SU-DHL-6 (cell line): ENCODE measurements at regions not wholly inside any gene's neighbourhood (a gene's known extent, or its start where the extent isn't known, plus 50 kb on each side); places are given as distances from the start of the nearest gene placed in this dataset.

Experiments
- H2AFZ ChIP-seq: fragments of 200-600 bp; sonication (generic); 2 replicates; pipeline ENCODE4 v1.6.1; 2014; ENCODE audit warnings: low read depth, mild to moderate bottlenecking, moderate library complexity, mixed read lengths, antibody characterized with exemption, low read length; ENCODE audit not compliant: severe bottlenecking
- H3F3A ChIP-seq: fragments of 200-600 bp; shearing (Covaris generic); 2 replicates; pipeline ENCODE4 v1.6.0; 2016; ENCODE audit warnings: antibody characterized with exemption, mild to moderate bottlenecking; ENCODE audit not compliant: insufficient read depth
- H3K27ac ChIP-seq: fragments of 200-600 bp; sonication (generic); 2 replicates; pipeline ENCODE4 v1.5.1; 2016; ENCODE audit warnings: low read depth, mild to moderate bottlenecking, low read length, moderate library complexity, mixed read lengths
- H3K27me3 ChIP-seq: fragments of 200-600 bp; sonication (generic), shearing (Covaris generic); 2 replicates; pipeline ENCODE4 v1.6.0; 2014; ENCODE audit warnings: mild to moderate bottlenecking, low read length
- H3K36me3 ChIP-seq: fragments of 200-600 bp; sonication (generic); 2 replicates; pipeline ENCODE4 v1.6.1; 2014; ENCODE audit warnings: mild to moderate bottlenecking, low read length, mixed read lengths
- H3K4me2 ChIP-seq: fragments of 300-600, 200-600 bp; shearing (Covaris generic), sonication (generic); 2 replicates; pipeline ENCODE4 v1.6.0; 2014; ENCODE audit warnings: low read length, low read depth, mild to moderate bottlenecking; ENCODE audit not compliant: poor library complexity, severe bottlenecking
- H3K4me3 ChIP-seq: fragments of 200-600 bp; sonication (generic); 2 replicates; pipeline ENCODE4 v1.5.1; 2014; ENCODE audit warnings: antibody characterized with exemption, low read length, mild to moderate bottlenecking, mixed read lengths; ENCODE audit not compliant: insufficient read depth, poor library complexity, severe bottlenecking
- H3K79me2 ChIP-seq: fragments of 200-600 bp; sonication (generic); 2 replicates; pipeline ENCODE4 v1.6.1; 2014; ENCODE audit warnings: mild to moderate bottlenecking, low read length, moderate library complexity; ENCODE audit not compliant: insufficient read depth
- H3K9ac ChIP-seq: fragments of 200-600 bp; sonication (generic); 2 replicates; pipeline ENCODE4 v1.7.0; 2014; ENCODE audit warnings: mild to moderate bottlenecking, low read length
- H3K9me2 ChIP-seq: fragments of 200-600 bp; sonication (generic); replicated peaks from 2 replicates; pipeline ENCODE4 v1.6.1; 2014; ENCODE audit warnings: low read length; ENCODE audit not compliant: insufficient read depth
- H3K9me3 ChIP-seq: fragments of 200-600 bp; sonication (generic); 2 replicates; pipeline ENCODE4 v1.6.1; 2014; ENCODE audit warnings: low read length, mixed read lengths; ENCODE audit not compliant: insufficient read depth
- H4K20me1 ChIP-seq: fragments of 200-600 bp; sonication (generic); 2 replicates; pipeline ENCODE4 v1.6.1; 2014; ENCODE audit warnings: low read depth, mild to moderate bottlenecking, antibody characterized with exemption, low read length, moderate library complexity, mixed read lengths
- EZH2phosphoT487 ChIP-seq: fragments of 200-600 bp; sonication (generic), shearing (Covaris generic); conservative IDR thresholded peaks from 2 replicates; pipeline ENCODE4 v1.6.1; 2018; ENCODE audit warnings: mild to moderate bottlenecking, antibody characterized with exemption, low read length, moderate library complexity, mixed read lengths
- TF ChIP-seq, protein P1 (sequence below): fragments of 200-600 bp; sonication (generic); IDR thresholded peaks from one replicate; pipeline ENCODE4 v1.5.1; 2017; ENCODE audit warnings: antibody characterized with exemption, mild to moderate bottlenecking, low read length, moderate library complexity; ENCODE audit not compliant: insufficient read depth, poor library complexity, severe bottlenecking

DNA sequence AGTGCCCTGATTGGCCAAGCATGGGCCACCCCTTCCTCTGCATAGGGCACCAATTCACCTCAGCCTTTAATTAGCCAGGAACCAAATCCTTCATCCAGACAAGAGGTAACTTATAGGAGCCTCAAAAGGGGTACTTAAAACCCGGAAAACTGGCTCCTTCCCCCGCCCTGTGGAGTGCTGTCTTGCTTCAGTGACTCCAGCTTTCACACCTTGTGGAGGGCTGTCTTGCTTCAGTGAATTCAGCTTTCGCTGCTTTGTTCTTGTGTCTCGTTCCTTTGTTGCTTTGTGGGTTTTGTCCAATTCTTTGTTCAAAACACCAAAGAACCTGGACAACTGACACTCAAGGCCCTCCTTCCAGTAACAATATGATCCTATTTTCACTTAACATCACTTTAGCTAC, 82.2 kb upstream of the FRG1 start:
- Histone ChIP-seq H3K4me3 (no peak overlapping the region), H3K9me3 (no peaks in the 10 kb centered on the region), H4K20me1 (no peaks in the 10 kb centered on the region), H3K27ac (no peak overlapping the region), H3K9ac (no peak overlapping the region), H3K79me2 (no peaks in the 10 kb centered on the region), H3K4me2 (no peak overlapping the region), H2AFZ (no peak overlapping the region), H3F3A (no peaks in the 10 kb centered on the region), H3K9me2 (no peaks in the 10 kb centered on the region), H3K36me3 (no peaks in the 10 kb centered on the region), H3K27me3 (no peaks in the 10 kb centered on the region)
- TF ChIP-seq, protein P1, sequence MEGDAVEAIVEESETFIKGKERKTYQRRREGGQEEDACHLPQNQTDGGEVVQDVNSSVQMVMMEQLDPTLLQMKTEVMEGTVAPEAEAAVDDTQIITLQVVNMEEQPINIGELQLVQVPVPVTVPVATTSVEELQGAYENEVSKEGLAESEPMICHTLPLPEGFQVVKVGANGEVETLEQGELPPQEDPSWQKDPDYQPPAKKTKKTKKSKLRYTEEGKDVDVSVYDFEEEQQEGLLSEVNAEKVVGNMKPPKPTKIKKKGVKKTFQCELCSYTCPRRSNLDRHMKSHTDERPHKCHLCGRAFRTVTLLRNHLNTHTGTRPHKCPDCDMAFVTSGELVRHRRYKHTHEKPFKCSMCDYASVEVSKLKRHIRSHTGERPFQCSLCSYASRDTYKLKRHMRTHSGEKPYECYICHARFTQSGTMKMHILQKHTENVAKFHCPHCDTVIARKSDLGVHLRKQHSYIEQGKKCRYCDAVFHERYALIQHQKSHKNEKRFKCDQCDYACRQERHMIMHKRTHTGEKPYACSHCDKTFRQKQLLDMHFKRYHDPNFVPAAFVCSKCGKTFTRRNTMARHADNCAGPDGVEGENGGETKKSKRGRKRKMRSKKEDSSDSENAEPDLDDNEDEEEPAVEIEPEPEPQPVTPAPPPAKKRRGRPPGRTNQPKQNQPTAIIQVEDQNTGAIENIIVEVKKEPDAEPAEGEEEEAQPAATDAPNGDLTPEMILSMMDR = no peak
- TF ChIP-seq EZH2phosphoT487 = no peak

DNA sequence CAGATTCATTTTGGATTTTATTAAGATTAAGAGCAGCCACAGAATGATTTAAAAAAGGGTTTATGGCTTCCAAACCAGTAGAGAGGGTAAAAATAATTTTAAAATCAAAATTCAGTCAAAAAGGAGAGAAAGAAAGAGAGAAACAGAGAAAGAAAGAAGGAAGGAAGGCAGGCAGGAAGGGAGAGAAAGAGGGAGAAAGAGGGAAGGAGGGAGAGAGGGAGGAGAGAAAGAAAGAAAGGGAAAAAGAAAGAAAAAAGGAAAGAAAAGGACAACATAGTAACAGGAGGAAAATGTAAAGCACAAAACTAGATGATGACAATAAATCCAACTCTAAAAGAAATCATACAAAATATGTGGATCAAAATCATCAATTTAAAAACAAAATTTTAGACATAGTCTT, 79.6 kb upstream of the FRG1 start:
- no peak overlapping the region for H3K4me2 ChIP-seq
- H3F3A ChIP-seq = no peaks in the 10 kb centered on the region
- H3K9me3 ChIP-seq = no peaks in the 10 kb centered on the region
- TF ChIP-seq EZH2phosphoT487 = no peak
- TF ChIP-seq, protein P1 = no peak
- no peaks in the 10 kb centered on the region for H3K9me2 ChIP-seq
- no peak overlapping the region for H3K9ac ChIP-seq
- H2AFZ ChIP-seq = no peak overlapping the region
- no peaks in the 10 kb centered on the region for H4K20me1 ChIP-seq
- H3K36me3 ChIP-seq = no peaks in the 10 kb centered on the region
- H3K79me2 ChIP-seq = no peaks in the 10 kb centered on the region
- no peak overlapping the region for H3K27ac ChIP-seq
- no peaks in the 10 kb centered on the region for H3K27me3 ChIP-seq
- H3K4me3 ChIP-seq = no peak overlapping the region

DNA sequence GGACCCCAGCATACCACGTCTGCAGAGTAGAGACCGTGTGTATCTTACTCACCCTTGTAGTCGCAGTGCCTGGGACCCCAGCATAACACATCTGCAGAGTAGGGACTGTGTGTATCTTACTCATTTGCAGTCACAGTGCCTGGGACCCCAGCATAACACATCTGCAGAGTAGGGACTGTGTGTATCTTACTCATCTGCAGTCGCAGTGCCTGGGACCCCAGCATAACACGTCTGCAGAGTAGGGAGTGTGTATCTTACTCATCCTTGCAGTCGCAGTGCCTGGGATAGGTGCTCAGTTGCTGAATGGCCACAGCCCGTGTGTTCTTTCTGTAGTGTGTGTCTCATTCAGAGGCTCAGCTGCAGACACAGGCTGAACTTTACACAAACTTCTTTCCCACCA, 71.4 kb upstream of the FRG1 start:
- Histone ChIP-seq H3K27ac (no peak overlapping the region), H3F3A (no peaks in the 10 kb centered on the region), H3K9me2 (no peaks in the 10 kb centered on the region), H4K20me1 (no peaks in the 10 kb centered on the region), H3K4me3 (no peak overlapping the region), H3K36me3 (no peaks in the 10 kb centered on the region), H3K79me2 (no peaks in the 10 kb centered on the region), H3K27me3 (no peaks in the 10 kb centered on the region), H3K4me2 (no peak overlapping the region), H2AFZ (no peak overlapping the region), H3K9ac (no peak overlapping the region), H3K9me3 (no peaks in the 10 kb centered on the region)
- TF ChIP-seq, protein P1 = no peak
